ENCODE measurements at regions not wholly inside any gene's neighbourhood (a gene's known extent, or its start where the extent isn't known, plus 50 kb on each side); places are given as distances from the start of the nearest gene placed in this dataset.
"Not testable (repeated sequence)": the region's sequence is repeated elsewhere in the genome, so short reads cannot be mapped to it uniquely, and the experiment has no call there.

GRCh38 chr10:124180044-124180745 lies 86.8 kb upstream of the CHST15 start:
- DNase-seq: no peak

GRCh38 chr10:124179308-124180043 lies 86.1 kb upstream of the CHST15 start:
- no peak for DNase-seq

- DNase-seq: no peak
These were observed 83.8 kb upstream of the CHST15 start for GRCh38 chr10:124177180-124177518.

- DNase-seq: peak; percentile 61
These were observed 83.2 kb upstream of the CHST15 start for GRCh38 chr10:124176349-124177179.

- DNase-seq: no peak
These were observed 82.4 kb upstream of the CHST15 start for GRCh38 chr10:124175701-124176348.

- DNase-seq: no peak
These were observed 81.6 kb upstream of the CHST15 start for GRCh38 chr10:124174673-124175645.

GRCh38 chr10:124174071-124174566 lies 80.7 kb upstream of the CHST15 start:
- DNase-seq: no peak

GRCh38 chr10:124173298-124173900 lies 80.0 kb upstream of the CHST15 start:
- no peak for DNase-seq

GRCh38 chr10:124172181-124172916 lies 79.0 kb upstream of the CHST15 start:
- peak; percentile 95 for DNase-seq

GRCh38 chr10:124171561-124171960 lies 78.2 kb upstream of the CHST15 start:
- no peak for DNase-seq

- no peak for DNase-seq
These were observed 77.2 kb upstream of the CHST15 start for GRCh38 chr10:124170631-124171030.

- DNase-seq: no peak
These were observed 75.8 kb upstream of the CHST15 start for GRCh38 chr10:124168991-124169802.

- DNase-seq: no peak
These were observed 75.2 kb upstream of the CHST15 start for GRCh38 chr10:124168581-124168980.

- DNase-seq: not testable (repeated sequence)
These were observed 74.5 kb upstream of the CHST15 start for GRCh38 chr10:124167925-124168324.

GRCh38 chr10:124166431-124167125 lies 73.2 kb upstream of the CHST15 start:
- DNase-seq: no peak

GRCh38 chr10:124165827-124166226 lies 72.4 kb upstream of the CHST15 start:
- DNase-seq: no peak

GRCh38 chr10:124165311-124165710 lies 71.9 kb upstream of the CHST15 start:
- DNase-seq: no peak

- no peak for DNase-seq
These were observed 70.9 kb upstream of the CHST15 start for GRCh38 chr10:124164264-124164663.

Measured in tongue (tissue), 1 donor.